ENCODE measurements at regions not wholly inside any gene's neighbourhood (a gene's known extent, or its start where the extent isn't known, plus 50 kb on each side); places are given as distances from the start of the nearest gene placed in this dataset.

GRCh38 chr11:37038911-37039310 lies 440.9 kb upstream of the RAG2 start:
- no peak overlapping the region for H3K27ac ChIP-seq
- H3K27me3 ChIP-seq, result no peaks in the 10 kb centered on the region
- no peak overlapping the region for H3K4me2 ChIP-seq
- H3K4me3 ChIP-seq, result no peak overlapping the region
- TF ChIP-seq Cebpa-rat (IDR thresholded peaks at IDR 0.05), result no peak
- no peaks in the 10 kb centered on the region for H3K36me3 ChIP-seq
- peaks cover 0 to 16% (median 14%) of the 10 kb centered on the region in 10 experiments; a peak in 16 of 20 replicates for H3K4me1 ChIP-seq
- no peaks in the 10 kb centered on the region for H4K20me1 ChIP-seq
- H3K9me3 ChIP-seq (replicated peaks in 1 of 11), result peaks cover 0 to 4% (median 0%) of the 10 kb centered on the region in 11 experiments; a peak in 1 of 22 replicates
- no peak overlapping the region for H3K9ac ChIP-seq

GRCh38 chr11:37026741-37027140 lies 428.7 kb upstream of the RAG2 start:
- no peak for TF ChIP-seq Cebpa-rat (IDR thresholded peaks at IDR 0.05)
- H3K36me3 ChIP-seq, result no peaks in the 10 kb centered on the region
- H4K20me1 ChIP-seq, result no peaks in the 10 kb centered on the region

DNA sequence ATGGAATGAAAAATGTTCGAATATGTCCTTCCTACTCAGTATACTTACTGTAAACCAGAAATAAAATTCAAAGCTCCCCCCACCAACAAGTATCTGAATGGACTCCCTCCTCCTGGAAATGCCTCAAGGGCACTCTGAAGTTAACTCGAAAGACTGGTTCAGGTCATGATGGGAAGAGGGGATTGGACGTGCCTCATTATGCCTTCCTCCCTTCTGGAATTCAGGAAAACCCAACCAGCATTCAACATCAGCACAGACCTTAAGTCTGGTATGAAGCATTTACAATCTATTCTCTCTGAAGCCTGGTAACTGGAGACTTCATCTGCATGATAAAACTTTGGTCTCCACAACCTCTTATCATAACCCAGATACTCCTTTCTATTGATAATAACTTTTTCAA lies 428.3 kb upstream of the RAG2 start:
- H3K9me3 ChIP-seq (replicated peaks in 1 of 11), result peaks cover 3 to 8% (median 6%) of the 10 kb centered on the region in 11 experiments; a peak in 13 of 22 replicates
- no peak overlapping the region for H3K9ac ChIP-seq
- H3K4me3 ChIP-seq, result no peak overlapping the region
- H3K27ac ChIP-seq, result no peak overlapping the region
- TF ChIP-seq Cebpa-rat (IDR thresholded peaks at IDR 0.05), result no peak
- H4K20me1 ChIP-seq, result no peaks in the 10 kb centered on the region
- H3K27me3 ChIP-seq, result no peaks in the 10 kb centered on the region
- no peak overlapping the region for H3K4me2 ChIP-seq
- no peaks in the 10 kb centered on the region for H3K4me1 ChIP-seq
- no peaks in the 10 kb centered on the region for H3K36me3 ChIP-seq

More at GRCh38 chr11:37026741-37027140, 428.7 kb upstream of the RAG2 start:
- Histone ChIP-seq H3K27me3 (no peaks in the 10 kb centered on the region), H3K4me2 (no peak overlapping the region), H3K9ac (no peak overlapping the region), H3K27ac (no peak overlapping the region), H3K4me3 (no peak overlapping the region), H3K9me3 (replicated peaks in 1 of 11) (peaks cover 5 to 12% (median 7%) of the 10 kb centered on the region in 11 experiments; a peak in 13 of 22 replicates), H3K4me1 (no peaks in the 10 kb centered on the region)

- Histone ChIP-seq H3K9me3 (replicated peaks in 1 of 11) (peaks cover 0 to under 1% (median 0%) of the 10 kb centered on the region in 11 experiments; a peak in 1 of 22 replicates), H3K27me3 (no peaks in the 10 kb centered on the region), H3K4me2 (no peak overlapping the region), H3K27ac (no peak overlapping the region), H4K20me1 (no peaks in the 10 kb centered on the region), H3K4me1 (no peaks in the 10 kb centered on the region), H3K36me3 (no peaks in the 10 kb centered on the region), H3K4me3 (no peak overlapping the region), H3K9ac (no peak overlapping the region)
- TF ChIP-seq Cebpa-rat (IDR thresholded peaks at IDR 0.05), result no peak
Observed at GRCh38 chr11:37006563-37006962, 408.5 kb upstream of the RAG2 start.

GRCh38 chr11:37002831-37003230 lies 404.8 kb upstream of the RAG2 start:
- H3K4me3 ChIP-seq, result no peak overlapping the region
- H3K9ac ChIP-seq, result no peak overlapping the region
- H4K20me1 ChIP-seq, result no peaks in the 10 kb centered on the region
- no peaks in the 10 kb centered on the region for H3K9me3 ChIP-seq (replicated peaks in 1 of 11)
- H3K27ac ChIP-seq, result no peak overlapping the region
- H3K4me2 ChIP-seq, result no peak overlapping the region
- H3K36me3 ChIP-seq, result no peaks in the 10 kb centered on the region
- no peak for TF ChIP-seq Cebpa-rat (IDR thresholded peaks at IDR 0.05)
- no peaks in the 10 kb centered on the region for H3K27me3 ChIP-seq
- H3K4me1 ChIP-seq, result no peaks in the 10 kb centered on the region

DNA sequence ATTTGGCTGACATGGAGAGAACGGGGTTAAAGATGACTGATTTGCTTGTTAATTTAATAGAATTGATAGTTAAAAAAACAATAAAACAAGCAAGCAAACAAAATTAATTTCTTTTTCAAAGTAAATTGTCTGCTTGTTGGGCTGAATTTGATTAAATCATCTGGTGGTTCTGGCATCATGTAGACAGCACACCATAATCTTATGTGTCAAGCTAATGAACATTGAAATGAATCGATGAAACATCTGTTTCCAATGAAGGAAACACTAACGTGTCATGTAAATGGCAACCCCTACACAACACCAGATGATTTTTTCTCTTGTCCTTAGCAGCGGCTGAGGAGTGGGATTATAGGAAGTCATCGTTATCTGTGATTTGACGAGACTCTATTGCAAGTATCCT lies 399.6 kb upstream of the RAG2 start:
- Histone ChIP-seq H3K4me3 (no peak overlapping the region), H3K9me3 (replicated peaks in 1 of 11) (no peaks in the 10 kb centered on the region), H4K20me1 (no peaks in the 10 kb centered on the region), H3K4me2 (no peak overlapping the region), H3K27ac (no peak overlapping the region), H3K27me3 (no peaks in the 10 kb centered on the region), H3K36me3 (no peaks in the 10 kb centered on the region), H3K9ac (no peak overlapping the region), H3K4me1 (no peaks in the 10 kb centered on the region)
- no peak for TF ChIP-seq Cebpa-rat (IDR thresholded peaks at IDR 0.05)

DNA sequence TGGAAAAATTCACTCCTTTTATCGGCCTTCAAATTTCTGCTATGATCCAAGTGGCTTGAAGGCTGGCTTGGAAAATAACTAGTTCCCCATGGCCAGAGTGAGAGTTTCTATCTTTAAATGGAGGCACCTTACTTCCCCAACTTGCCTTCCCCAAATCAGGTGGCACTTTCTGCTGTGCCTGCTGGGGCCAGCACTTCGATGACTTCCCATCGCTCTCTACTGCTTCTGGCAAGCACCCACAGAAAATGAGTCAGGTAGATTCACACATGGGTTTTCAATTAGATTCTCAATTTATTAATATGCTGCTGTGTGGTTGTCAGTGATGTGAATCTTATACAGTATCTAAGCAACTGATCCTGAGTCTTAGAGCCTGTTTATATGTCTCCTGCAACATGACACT lies 398.8 kb upstream of the RAG2 start:
- no peak overlapping the region for H3K9ac ChIP-seq
- no peaks in the 10 kb centered on the region for H3K4me1 ChIP-seq
- no peaks in the 10 kb centered on the region for H3K27me3 ChIP-seq
- no peaks in the 10 kb centered on the region for H4K20me1 ChIP-seq
- no peak overlapping the region for H3K27ac ChIP-seq
- H3K4me2 ChIP-seq, result no peak overlapping the region
- H3K4me3 ChIP-seq, result no peak overlapping the region
- no peaks in the 10 kb centered on the region for H3K9me3 ChIP-seq (replicated peaks in 1 of 11)
- TF ChIP-seq Cebpa-rat (IDR thresholded peaks at IDR 0.05), result no peak
- H3K36me3 ChIP-seq, result no peaks in the 10 kb centered on the region

DNA sequence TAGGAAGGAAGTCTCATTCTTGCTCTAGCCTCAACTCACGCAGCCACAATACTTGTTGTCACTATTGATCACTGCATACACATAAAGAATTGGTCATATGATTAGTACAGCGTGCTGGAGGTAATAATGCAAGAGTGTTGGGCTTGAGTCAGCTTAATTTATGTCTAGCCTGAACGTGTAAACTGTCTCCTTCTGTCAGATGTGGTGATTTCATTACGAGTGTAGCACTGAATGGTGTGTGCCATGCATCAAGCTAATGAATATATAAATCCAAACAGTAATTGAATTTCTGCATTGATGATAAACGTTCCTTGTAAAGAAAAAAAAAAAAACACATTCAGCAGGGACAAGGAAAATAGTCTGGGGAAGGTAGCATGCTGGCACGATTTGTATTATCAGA lies 396.2 kb upstream of the RAG2 start:
- Histone ChIP-seq H3K4me3 (no peak overlapping the region), H3K27ac (no peak overlapping the region), H3K27me3 (no peaks in the 10 kb centered on the region), H4K20me1 (no peaks in the 10 kb centered on the region), H3K36me3 (no peaks in the 10 kb centered on the region), H3K4me2 (no peak overlapping the region), H3K4me1 (no peaks in the 10 kb centered on the region), H3K9me3 (replicated peaks in 1 of 11) (no peaks in the 10 kb centered on the region), H3K9ac (no peak overlapping the region)
- no peak for TF ChIP-seq Cebpa-rat (IDR thresholded peaks at IDR 0.05)

DNA sequence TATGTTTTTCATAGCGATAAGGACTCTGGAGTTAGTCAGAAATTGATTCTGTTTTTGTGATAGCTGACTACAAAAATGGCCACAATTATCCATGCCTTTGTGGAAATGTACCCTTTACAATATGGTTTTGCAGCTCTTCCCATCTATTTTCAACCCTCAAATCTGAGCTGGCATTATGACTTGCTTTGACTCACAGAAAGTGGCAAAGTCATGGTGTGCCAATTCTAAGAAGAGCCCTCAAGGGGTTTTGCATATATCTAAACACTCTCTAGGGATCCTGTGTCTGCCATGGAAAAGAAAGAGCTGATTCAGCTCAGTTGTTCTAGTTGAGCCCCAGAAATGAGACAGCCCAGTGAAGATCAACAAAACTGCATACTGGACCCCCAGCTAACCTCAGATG lies 390.5 kb upstream of the RAG2 start:
- Histone ChIP-seq H3K36me3 (no peaks in the 10 kb centered on the region), H3K9me3 (replicated peaks in 1 of 11) (no peaks in the 10 kb centered on the region), H3K4me2 (no peak overlapping the region), H3K4me3 (no peak overlapping the region), H3K27me3 (no peaks in the 10 kb centered on the region), H3K4me1 (no peaks in the 10 kb centered on the region), H4K20me1 (no peaks in the 10 kb centered on the region), H3K27ac (no peak overlapping the region), H3K9ac (no peak overlapping the region)
- TF ChIP-seq Cebpa-rat (IDR thresholded peaks at IDR 0.05), result no peak

DNA sequence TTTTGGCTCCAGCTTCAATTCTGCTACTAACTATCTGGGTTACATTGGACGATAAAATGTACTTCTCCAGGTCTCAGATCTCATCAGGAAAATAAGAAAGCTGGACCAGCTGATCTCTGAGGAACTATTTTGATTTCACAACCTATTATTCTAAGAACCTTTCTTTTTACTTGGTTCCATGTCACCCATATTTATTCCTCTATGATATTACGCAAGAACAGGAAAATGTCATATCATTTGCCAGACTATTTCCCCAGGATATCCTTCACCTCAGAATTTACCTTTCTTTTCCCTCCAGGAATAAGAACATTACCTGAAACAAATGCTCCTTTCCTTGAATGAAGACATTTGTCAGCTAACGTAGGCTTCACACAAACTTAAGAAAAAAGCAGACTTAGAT lies 387.5 kb upstream of the RAG2 start:
- no peaks in the 10 kb centered on the region for H3K36me3 ChIP-seq
- no peaks in the 10 kb centered on the region for H4K20me1 ChIP-seq
- H3K4me1 ChIP-seq, result no peaks in the 10 kb centered on the region
- peak in 4 of 11 experiments; percentile 10 to 80 (median 62); a peak in 5 of 22 replicates for TF ChIP-seq Cebpa-rat (IDR thresholded peaks at IDR 0.05)
- H3K9ac ChIP-seq, result no peak overlapping the region
- no peaks in the 10 kb centered on the region for H3K27me3 ChIP-seq
- no peak overlapping the region for H3K27ac ChIP-seq
- H3K4me2 ChIP-seq, result no peak overlapping the region
- H3K9me3 ChIP-seq (replicated peaks in 1 of 11), result peaks cover 11 to 25% (median 17%) of the 10 kb centered on the region in 11 experiments
- no peak overlapping the region for H3K4me3 ChIP-seq

All from BLaER1 treated with 17β-estradiol and CSF1 and Interleukin-3, amounts not matched to agents 10 nM and 100 nM (cell line).